ENCODE measurements at regions not wholly inside any gene's neighbourhood (a gene's known extent, or its start where the extent isn't known, plus 50 kb on each side); places are given as distances from the start of the nearest gene placed in this dataset.

DNA sequence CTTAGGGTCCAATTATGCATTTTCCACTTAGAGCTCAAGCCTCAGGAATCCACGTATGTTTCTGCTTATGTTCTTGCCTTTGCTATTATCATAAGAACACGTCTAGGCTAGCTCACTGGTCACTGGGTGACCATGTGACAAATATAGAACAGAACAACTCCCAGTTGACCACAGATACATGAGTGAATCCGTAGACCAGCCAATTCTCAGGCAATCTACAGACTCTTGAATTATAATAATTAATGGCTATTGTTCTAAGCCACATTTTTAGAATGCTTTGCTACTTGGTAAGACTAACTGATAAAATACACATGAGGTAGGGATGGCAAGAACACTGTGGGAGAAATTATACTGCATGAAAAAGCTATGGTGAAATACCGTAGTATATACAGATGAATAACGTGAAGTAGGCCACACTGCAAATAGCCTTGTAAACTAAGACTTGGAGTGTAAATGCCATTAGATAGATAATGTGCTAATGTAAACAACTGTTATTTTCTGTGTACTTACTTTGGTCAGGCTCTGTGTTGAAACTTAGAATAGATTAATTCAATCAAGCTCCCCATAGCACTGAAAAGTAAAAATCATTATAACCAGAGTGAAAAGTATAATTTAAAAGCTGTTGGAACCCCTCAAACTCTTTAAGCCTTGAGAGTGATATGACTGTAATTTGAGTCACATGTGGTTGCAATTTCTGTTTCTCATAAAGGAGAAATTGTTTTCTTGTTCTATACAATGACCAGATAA lies 366.2 kb upstream of the CCDC179 start:
- no peak overlapping the region for H3K4me3 ChIP-seq
- TF ChIP-seq POLR2A (IDR thresholded peaks at IDR 0.05) (no peak), CTCF (IDR thresholded peaks at IDR 0.05) (no peak)
- no peak for DNase-seq
- H3K27me3 ChIP-seq, result no peaks in the 10 kb centered on the region
- H3K9me3 ChIP-seq, result no peaks in the 10 kb centered on the region
- H3K27ac ChIP-seq, result no peak overlapping the region
- no peaks in the 10 kb centered on the region for H3K36me3 ChIP-seq
- no peaks in the 10 kb centered on the region for H3K4me1 ChIP-seq

DNA sequence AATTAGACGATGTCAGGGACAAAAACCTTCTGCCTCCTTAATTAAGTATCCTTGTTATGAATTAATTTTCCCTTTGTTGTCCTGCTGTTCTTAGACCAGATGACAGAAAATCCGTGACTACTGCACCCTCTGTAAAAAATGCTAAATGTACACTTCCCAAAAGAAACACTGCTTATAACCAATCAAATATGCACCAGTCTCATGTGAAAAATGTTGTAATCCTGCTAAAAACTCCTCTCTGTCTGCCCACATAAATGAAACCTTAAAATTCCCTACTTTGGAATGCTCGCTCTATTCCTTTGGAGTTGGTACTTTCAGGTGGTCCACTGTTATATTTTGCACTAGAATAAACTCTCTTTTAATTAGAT lies 366.8 kb upstream of the CCDC179 start:
- no peak for DNase-seq
- H3K27me3 ChIP-seq, result no peaks in the 10 kb centered on the region
- no peaks in the 10 kb centered on the region for H3K9me3 ChIP-seq
- H3K36me3 ChIP-seq, result no peaks in the 10 kb centered on the region
- no peaks in the 10 kb centered on the region for H3K4me1 ChIP-seq
- TF ChIP-seq POLR2A (IDR thresholded peaks at IDR 0.05) (no peak), CTCF (IDR thresholded peaks at IDR 0.05) (no peak)
- H3K27ac ChIP-seq, result no peak overlapping the region
- no peak overlapping the region for H3K4me3 ChIP-seq

DNA sequence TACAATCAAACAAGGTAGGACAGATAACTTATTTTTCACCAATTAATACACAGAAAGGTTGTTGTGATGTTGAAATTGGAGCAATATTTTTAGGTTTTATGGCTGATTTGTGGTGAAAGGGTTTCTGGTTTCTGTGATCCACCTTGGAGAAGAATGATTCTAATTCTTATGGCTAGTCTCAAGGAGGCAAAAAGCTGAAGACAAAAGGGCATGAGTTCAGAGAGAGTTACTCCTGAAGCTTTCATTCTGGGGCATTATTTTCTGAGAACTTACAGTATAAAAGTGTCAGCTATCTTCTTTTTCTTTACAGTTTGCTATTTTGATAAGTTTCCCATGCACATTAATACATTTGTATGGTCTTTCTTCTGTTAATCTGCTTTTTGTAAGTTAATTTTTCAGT lies 372.4 kb upstream of the CCDC179 start:
- H3K4me3 ChIP-seq, result no peak overlapping the region
- no peak for DNase-seq
- TF ChIP-seq CTCF (IDR thresholded peaks at IDR 0.05), result no peak
- no peak for TF ChIP-seq POLR2A (IDR thresholded peaks at IDR 0.05)
- no peaks in the 10 kb centered on the region for H3K36me3 ChIP-seq
- H3K9me3 ChIP-seq, result no peaks in the 10 kb centered on the region
- H3K4me1 ChIP-seq, result no peaks in the 10 kb centered on the region
- no peaks in the 10 kb centered on the region for H3K27me3 ChIP-seq
- no peak overlapping the region for H3K27ac ChIP-seq

DNA sequence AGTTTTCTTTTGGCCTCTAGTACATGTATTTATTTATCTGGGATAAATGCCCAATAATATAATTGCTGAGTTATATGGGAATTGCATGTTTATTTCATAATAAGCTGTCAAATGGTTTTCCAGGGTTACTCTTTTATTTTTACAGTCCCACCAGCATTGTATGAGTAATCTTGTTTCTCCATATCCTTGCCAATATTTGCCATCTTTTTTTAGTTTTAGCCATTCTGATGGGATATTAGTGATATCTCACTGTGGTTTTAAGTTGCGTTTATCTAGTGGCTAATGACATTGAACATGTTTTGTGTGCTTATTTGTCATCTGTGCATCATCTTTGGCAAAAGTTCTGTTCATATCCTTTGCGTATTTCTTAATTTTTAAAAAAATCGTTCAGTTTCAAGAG lies 372.8 kb upstream of the CCDC179 start:
- TF ChIP-seq CTCF (IDR thresholded peaks at IDR 0.05), result no peak
- no peak for TF ChIP-seq POLR2A (IDR thresholded peaks at IDR 0.05)

DNA sequence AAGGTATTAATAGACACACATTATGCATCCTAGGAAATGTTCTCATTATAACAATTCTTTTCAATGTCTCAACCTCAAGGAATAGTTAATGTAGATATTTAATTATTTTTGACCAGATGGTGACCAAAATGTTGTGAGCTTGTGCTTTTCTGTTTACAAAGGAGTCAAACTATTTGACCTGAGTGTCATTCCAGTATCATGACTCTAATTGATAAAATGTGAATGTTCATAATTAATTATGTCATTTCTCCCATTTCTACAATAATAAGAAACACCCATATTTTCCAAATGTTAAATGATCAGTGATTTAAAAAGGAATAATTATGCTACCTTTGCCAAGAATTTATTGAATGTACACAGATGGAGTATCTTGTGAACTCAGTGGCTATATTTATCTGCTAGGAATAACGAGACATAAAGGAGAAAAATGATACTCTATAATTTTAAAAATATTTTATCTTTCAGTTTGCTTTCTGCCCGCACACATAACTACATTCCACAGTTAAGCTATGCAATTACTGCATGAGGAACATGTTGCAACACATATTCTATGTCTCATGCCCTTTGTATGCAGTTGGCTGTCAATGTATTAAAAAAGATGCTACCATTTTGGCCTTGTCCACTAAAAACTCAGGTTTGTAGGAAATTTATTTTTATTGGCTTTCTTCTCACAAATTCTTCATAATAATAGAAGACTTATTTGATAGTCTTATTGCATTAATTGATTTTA lies 376.7 kb upstream of the CCDC179 start:
- TF ChIP-seq CTCF (IDR thresholded peaks at IDR 0.05), result no peak
- no peak for TF ChIP-seq POLR2A (IDR thresholded peaks at IDR 0.05)
- Histone ChIP-seq H3K36me3 (no peaks in the 10 kb centered on the region), H3K27ac (no peak overlapping the region), H3K9me3 (no peaks in the 10 kb centered on the region), H3K4me1 (no peaks in the 10 kb centered on the region), H3K4me3 (no peak overlapping the region), H3K27me3 (no peaks in the 10 kb centered on the region)
- no peak for DNase-seq

More for the DNA sequence above, 372.8 kb upstream of the CCDC179 start:
- H3K4me1 ChIP-seq, result no peaks in the 10 kb centered on the region
- no peaks in the 10 kb centered on the region for H3K27me3 ChIP-seq
- H3K9me3 ChIP-seq, result no peaks in the 10 kb centered on the region
- H3K36me3 ChIP-seq, result no peaks in the 10 kb centered on the region
- H3K27ac ChIP-seq, result no peak overlapping the region
- no peak for DNase-seq
- no peak overlapping the region for H3K4me3 ChIP-seq
